ENCODE measurements at regions not wholly inside any gene's neighbourhood (a gene's known extent, or its start where the extent isn't known, plus 50 kb on each side); places are given as distances from the start of the nearest gene placed in this dataset.

DNA sequence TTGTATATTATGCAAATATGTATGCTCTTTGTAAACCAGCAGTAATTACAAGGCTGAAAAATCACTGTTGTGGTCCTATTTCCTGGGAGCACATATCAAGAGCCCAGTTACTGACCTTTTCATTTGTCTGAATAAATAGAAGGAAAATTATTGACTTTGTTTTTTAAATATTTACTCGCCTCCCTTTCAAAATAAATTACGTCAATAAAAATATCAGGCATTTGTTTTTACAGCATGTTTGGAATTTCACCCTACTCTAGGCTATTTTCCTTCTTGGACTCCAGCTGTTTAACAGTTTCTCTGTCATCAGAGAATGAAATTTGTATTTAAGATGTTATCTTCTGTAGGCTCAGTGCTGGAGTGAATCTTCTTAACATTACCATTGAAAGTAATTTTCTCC is 59.9 kb upstream of the LRATD1 start:
- no peak for DNase-seq (ENCODE audit: low read depth)

DNA sequence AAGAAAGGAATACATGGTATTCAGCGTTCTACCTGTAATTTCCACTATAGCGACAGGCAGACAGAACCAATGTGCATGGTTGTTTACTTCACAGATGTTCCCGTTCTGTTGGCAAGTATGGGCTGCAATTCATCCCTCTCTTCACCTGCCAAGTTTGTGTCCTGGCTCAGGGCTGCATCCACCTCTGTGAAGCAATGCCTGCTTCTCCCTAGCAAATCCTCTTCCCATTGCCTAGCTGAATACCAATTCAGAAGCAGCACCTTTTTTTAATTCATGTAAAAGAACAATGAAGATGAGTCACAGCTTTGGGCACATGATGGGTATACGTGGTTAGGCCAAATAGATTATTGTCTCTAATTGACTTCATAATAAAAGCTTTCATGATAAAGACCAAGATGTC is 54.7 kb upstream of the LRATD1 start:
- no peak for DNase-seq (ENCODE audit: low read depth)
